Pancreas (tissue), 10 donors: ENCODE measurements at regions not wholly inside any gene's neighbourhood (a gene's known extent, or its start where the extent isn't known, plus 50 kb on each side); places are given as distances from the start of the nearest gene placed in this dataset.
"Not testable (repeated sequence)": the region's sequence is repeated elsewhere in the genome, so short reads cannot be mapped to it uniquely, and the experiment has no call there.

Source experiments
- ATAC-seq, 4 donors: fragments of 200-7000 bp; cut with Tn5 transposase; one replicate each; pipeline versions ENCODE4 v1.8.0 to v1.9.1; 2020; ENCODE audit warnings: mild to moderate bottlenecking in 4 of 4, moderate library complexity in 4 of 4
- DNase-seq, 6 donors: peaks; one replicate each; pipeline ENCODE4 v3.0.0-alpha.2; 2020
- FAIRE-seq: peaks from 2 replicates; lab custom pipeline; 2012; peaks lifted over from hg19 to GRCh38; lab: Jason Lieb, UNC
- H3K27ac ChIP-seq, 4 donors: fragments of 200-600 bp; sonication (generic); 1 replicate in 3 of 4; 2 replicates in 1 of 4; pipeline versions ENCODE4 v1.5.0 to v1.8.0; 2020
- H3K27me3 ChIP-seq, 4 donors: fragments of 200-600 bp; one replicate each; pipeline ENCODE4 v1.8.0; 2021
- H3K36me3 ChIP-seq, 3 donors: fragments of 200-600 bp; sonication (generic) in 1 of 3; one replicate each; pipeline versions ENCODE4 v1.5.0 to v1.8.0; 2020 to 2021
- H3K4me1 ChIP-seq, 3 donors: fragments of 200-600 bp; one replicate each; pipeline ENCODE4 v1.8.0; 2021
- H3K4me3 ChIP-seq, 4 donors: fragments of 200-600 bp; sonication (generic) in 2 of 4; one replicate each; pipeline versions ENCODE4 v1.5.0 to v1.8.0; 2020 to 2021
- H3K9me3 ChIP-seq, 4 donors: fragments of 200-600 bp; one replicate each; pipeline ENCODE4 v1.8.0; 2021
- CTCF ChIP-seq, 4 donors: fragments of 200-600 bp; sonication (generic) in 3 of 4; IDR thresholded peaks; one replicate each; pipeline versions ENCODE4 v1.5.0 to v1.8.0; 2021; ENCODE audit warnings: antibody characterized with exemption in 4 of 4
- WGBS, 2 donors: extraction: QIAGEN DNeasy Blood & Tissue Kit; methylation state at CpG; one replicate each; pipeline ENCODE4 v1.1.7; 2013; 5-methylcytosine and 5-hydroxymethylcytosine counted together
- intact Hi-C, 3 donors: fragments of 100-400 bp; cut with DNase I; formaldehyde crosslinking; loops; one replicate each; pipeline versions ENCODE4 v1.11.1 to v1.14.2; 2022
- donor health status: healthy with polysubstance abuse.
- donor health status: DM: no; HTN: no; CAD: no; lungs with moderate emphysema.
- donor health status: DM: no; HTN: no; CAD: no.
- donor health status: control.
- donor health status: control.
- donor health status: Bipolar disorder and iron deficiency.
- donor health status: DM: yes; HTN: yes; CAD: no.
- donor health status: DM: no; HTN: no; CAD: no.
- donor health status: DM: no; HTN: no; CAD: no.
- donor health status: DM: yes; HTN: yes; CAD: no.

- 56 to 66% methylated on average over 6 of the region's 6 CpGs for WGBS, 2 donors
- TF ChIP-seq CTCF (IDR thresholded peaks at IDR 0.05), result no peak
- no peaks in the 10 kb centered on the region for H3K27me3 ChIP-seq
- H3K4me1 ChIP-seq, result no peaks in the 10 kb centered on the region
- ATAC-seq, result no peak
- H3K27ac ChIP-seq, result no peak overlapping the region
- no peaks in the 10 kb centered on the region for H3K36me3 ChIP-seq
- no peaks in the 10 kb centered on the region for H3K9me3 ChIP-seq
- H3K4me3 ChIP-seq, result no peak overlapping the region
- intact Hi-C loops, result no loop called here
- DNase-seq, result no peak
- FAIRE-seq, result no peak
Measured at GRCh38 chr3:181936774-181937173, 225.0 kb downstream of the SOX2 start.

DNA sequence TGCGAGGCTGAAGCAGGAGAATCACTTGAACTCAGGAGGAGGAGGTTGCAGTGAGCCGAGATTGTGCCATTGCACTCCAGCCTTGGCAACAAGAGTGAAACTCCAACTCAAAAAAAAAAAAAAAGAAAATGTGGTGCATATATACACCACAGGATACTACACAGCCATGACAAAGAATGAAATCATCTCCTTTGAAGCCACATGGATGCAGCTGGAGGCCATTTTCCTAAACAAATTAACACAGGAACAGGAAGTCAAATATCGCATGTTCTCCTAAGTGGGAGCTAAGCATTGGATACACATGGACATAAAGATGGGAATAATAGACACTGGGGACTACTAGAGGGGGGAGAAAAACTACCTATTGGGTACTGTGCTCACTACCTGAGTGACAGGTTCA is 226.9 kb downstream of the SOX2 start:
- H3K4me3 ChIP-seq, H3K27me3 ChIP-seq, ATAC-seq, H3K9me3 ChIP-seq, H3K36me3 ChIP-seq, H3K4me1 ChIP-seq, DNase-seq, FAIRE-seq, H3K27ac ChIP-seq, intact Hi-C loops: not testable (repeated sequence)
- 93 to 95% methylated on average over 3 of the region's 3 CpGs for WGBS, 2 donors

GRCh38 chr3:181940703-181941102 is 229.0 kb downstream of the SOX2 start:
- no peak overlapping the region for H3K27ac ChIP-seq
- ATAC-seq (no peak), DNase-seq (no peak), FAIRE-seq (no peak)
- H3K4me1 ChIP-seq, result no peaks in the 10 kb centered on the region
- intact Hi-C loops, result no loop called here
- WGBS, 2 donors, result 47 to 54% methylated on average over 3 of the region's 3 CpGs
- H3K9me3 ChIP-seq, result no peaks in the 10 kb centered on the region
- H3K36me3 ChIP-seq, result no peaks in the 10 kb centered on the region
- no peak overlapping the region for H3K4me3 ChIP-seq
- H3K27me3 ChIP-seq, result no peaks in the 10 kb centered on the region
- no peak for TF ChIP-seq CTCF (IDR thresholded peaks at IDR 0.05)

DNA sequence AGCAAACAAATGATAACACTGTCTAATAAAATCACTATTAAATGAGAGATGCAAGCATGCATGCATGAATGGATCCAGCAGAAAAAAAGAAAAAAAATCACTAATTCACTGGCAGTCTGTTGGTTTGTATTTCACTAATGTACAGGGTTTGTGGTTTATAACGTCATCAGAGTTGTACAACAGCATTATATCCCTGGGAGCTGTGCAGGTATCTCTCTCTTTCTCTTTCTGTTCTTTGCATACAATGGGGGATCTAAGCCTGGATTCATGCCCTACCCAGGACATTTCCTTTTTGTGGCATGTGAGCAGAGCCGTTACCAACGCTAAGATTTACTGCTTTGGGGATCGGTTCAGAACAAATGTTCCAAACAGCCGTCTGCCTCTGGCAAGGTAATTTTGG is 229.5 kb downstream of the SOX2 start:
- Histone ChIP-seq H3K4me3 (no peak overlapping the region), H3K27ac (no peak overlapping the region), H3K9me3 (no peaks in the 10 kb centered on the region), H3K27me3 (no peaks in the 10 kb centered on the region), H3K4me1 (no peaks in the 10 kb centered on the region), H3K36me3 (no peaks in the 10 kb centered on the region)
- DNase-seq (no peak), ATAC-seq (no peak), FAIRE-seq (no peak)
- intact Hi-C loops, result no loop called here
- no peak for TF ChIP-seq CTCF (IDR thresholded peaks at IDR 0.05)
- WGBS, 2 donors, result 9 to 18% methylated on average over 5 of the region's 5 CpGs

DNA sequence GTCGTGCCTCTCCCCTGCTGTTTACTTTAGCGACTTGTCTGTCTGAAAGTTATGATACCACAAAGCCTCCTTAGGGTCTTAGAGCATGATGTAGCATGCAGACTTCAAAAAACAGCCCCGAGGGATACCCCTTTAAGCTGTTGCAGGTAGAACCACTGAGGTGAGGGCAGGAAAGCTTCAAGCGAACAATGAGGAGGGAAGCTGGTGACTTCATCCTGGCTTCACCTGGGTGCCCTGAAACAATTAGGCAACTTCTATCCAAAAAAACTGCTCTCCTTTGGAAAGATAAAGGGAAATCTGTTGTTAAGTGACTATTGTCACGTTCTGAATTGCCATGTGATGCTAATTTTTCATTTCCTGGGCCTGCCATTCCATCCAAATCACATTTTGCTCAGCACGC is 231.6 kb downstream of the SOX2 start:
- H3K4me3 ChIP-seq, result no peak overlapping the region
- H3K27ac ChIP-seq, result no peak overlapping the region
- no peak for FAIRE-seq
- ATAC-seq, result no peak
- TF ChIP-seq CTCF (IDR thresholded peaks at IDR 0.05), result no peak
- H3K9me3 ChIP-seq, result no peaks in the 10 kb centered on the region
- no peak for DNase-seq
- H3K4me1 ChIP-seq, result no peaks in the 10 kb centered on the region
- intact Hi-C loops, result no loop called here
- H3K36me3 ChIP-seq, result no peaks in the 10 kb centered on the region
- H3K27me3 ChIP-seq, result no peaks in the 10 kb centered on the region
- WGBS, 2 donors, result 21 to 26% methylated on average over 6 of the region's 6 CpGs

- TF ChIP-seq CTCF (IDR thresholded peaks at IDR 0.05), result no peak
- ATAC-seq, result no peak
- Histone ChIP-seq H3K36me3 (no peaks in the 10 kb centered on the region), H3K27ac (no peak overlapping the region), H3K4me1 (no peaks in the 10 kb centered on the region), H3K27me3 (no peaks in the 10 kb centered on the region), H3K4me3 (no peak overlapping the region), H3K9me3 (no peaks in the 10 kb centered on the region)
- intact Hi-C loops, result no loop called here
- WGBS, 2 donors, result 20 to 26% methylated on average over 1 of the region's 1 CpG
- FAIRE-seq, result no peak
- DNase-seq, result no peak
Measured at GRCh38 chr3:181947606-181948005, 235.9 kb downstream of the SOX2 start.
